Trophoblast cell (in vitro differentiated cells and primary cell): ENCODE measurements at regions not wholly inside any gene's neighbourhood (a gene's known extent, or its start where the extent isn't known, plus 50 kb on each side); places are given as distances from the start of the nearest gene placed in this dataset.

Source experiments
- DNase-seq, 2 donors: peaks; one replicate each; pipeline ENCODE4 v3.0.0-alpha.2; 2016
- H2AFZ ChIP-seq: 2 replicates; pipeline ENCODE4 v1.6.1; 2013; ENCODE audit warnings: low read length, moderate library complexity, mild to moderate bottlenecking; ENCODE audit not compliant: insufficient read depth, poor library complexity
- H2AK5ac ChIP-seq: 2 replicates; pipeline ENCODE4 v1.6.1; 2013; ENCODE audit warnings: mild to moderate bottlenecking, low read length
- H2BK120ac ChIP-seq: 2 replicates; pipeline ENCODE4 v1.6.1; 2013; ENCODE audit warnings: low read length, mild to moderate bottlenecking, moderate library complexity; ENCODE audit not compliant: insufficient read depth, poor library complexity
- H2BK12ac ChIP-seq: 2 replicates; pipeline ENCODE4 v1.6.1; 2013; ENCODE audit warnings: mild to moderate bottlenecking, low read length, moderate library complexity
- H2BK5ac ChIP-seq: 2 replicates; pipeline ENCODE4 v1.6.1; 2013; ENCODE audit warnings: low read length, low read depth, moderate library complexity, mild to moderate bottlenecking; ENCODE audit not compliant: poor library complexity
- H3K14ac ChIP-seq: 2 replicates; pipeline ENCODE4 v1.6.1; 2013; ENCODE audit warnings: mild to moderate bottlenecking, low read length
- H3K18ac ChIP-seq: 2 replicates; pipeline ENCODE4 v1.6.1; 2013; ENCODE audit warnings: mild to moderate bottlenecking, low read length
- H3K23ac ChIP-seq: 2 replicates; pipeline ENCODE4 v1.6.1; 2013; ENCODE audit warnings: low read length
- H3K27ac ChIP-seq: 2 replicates; pipeline ENCODE4 v1.5.1; 2013; ENCODE audit warnings: low read depth, mild to moderate bottlenecking, inconsistent platforms, low read length, moderate library complexity
- H3K27me3 ChIP-seq: 2 replicates; pipeline ENCODE4 v1.6.1; 2013; ENCODE audit warnings: inconsistent platforms, mild to moderate bottlenecking, low read length, moderate library complexity; ENCODE audit not compliant: insufficient read depth
- H3K36me3 ChIP-seq, 2 experiments: 1 replicate in 1 of 2; 2 replicates in 1 of 2; pipeline ENCODE4 v1.6.1; 2013; ENCODE audit warnings: low read length in 2 of 2, mild to moderate bottlenecking in 2 of 2, moderate library complexity in 1 of 2; ENCODE audit not compliant: insufficient read depth in 2 of 2, control insufficient read depth in 1 of 2
- H3K4ac ChIP-seq: 2 replicates; pipeline ENCODE4 v1.6.1; 2013; ENCODE audit warnings: low read depth, mild to moderate bottlenecking, low read length, moderate library complexity
- H3K4me1 ChIP-seq, 2 experiments: 1 replicate in 1 of 2; 2 replicates in 1 of 2; pipeline ENCODE4 v1.6.1; 2013; ENCODE audit warnings: low read length in 2 of 2, mild to moderate bottlenecking in 2 of 2, moderate library complexity in 1 of 2; ENCODE audit not compliant: insufficient read depth in 2 of 2, control insufficient read depth in 1 of 2
- H3K4me2 ChIP-seq: 2 replicates; pipeline ENCODE4 v1.6.1; 2013; ENCODE audit warnings: inconsistent platforms, mild to moderate bottlenecking, low read length, moderate library complexity
- H3K4me3 ChIP-seq: 2 replicates; pipeline ENCODE4 v1.5.1; 2013; ENCODE audit warnings: mild to moderate bottlenecking, low read depth, low read length, inconsistent platforms
- H3K79me1 ChIP-seq: one replicate; pipeline ENCODE4 v1.6.1; 2013; ENCODE audit warnings: low read length
- H3K79me2 ChIP-seq: 2 replicates; pipeline ENCODE4 v1.6.1; 2013; ENCODE audit warnings: low read length, mild to moderate bottlenecking; ENCODE audit not compliant: control insufficient read depth, insufficient read depth, poor library complexity
- H3K9ac ChIP-seq: 2 replicates; pipeline ENCODE4 v1.6.1; 2013; ENCODE audit warnings: mild to moderate bottlenecking, low read length
- H3K9me3 ChIP-seq: 2 replicates; pipeline ENCODE4 v1.6.1; 2013; ENCODE audit warnings: low read depth, mild to moderate bottlenecking, control low read depth, inconsistent platforms, low read length; ENCODE audit not compliant: insufficient read depth
- H4K12ac ChIP-seq: 2 replicates; pipeline ENCODE4 v1.6.1; 2013; ENCODE audit warnings: low read depth, mild to moderate bottlenecking, low read length, moderate library complexity
- H4K8ac ChIP-seq: 2 replicates; pipeline ENCODE4 v1.6.1; 2013; ENCODE audit warnings: low read depth, mild to moderate bottlenecking, low read length, moderate library complexity
- H4K91ac ChIP-seq: one replicate; pipeline ENCODE4 v1.6.1; 2013; ENCODE audit warnings: low read depth, mild to moderate bottlenecking, low read length, moderate library complexity
- WGBS: extraction: QIAGEN DNeasy Blood & Tissue Kit; methylation state at CpG from one replicate; pipeline ENCODE4 v1.1.7; 2013; ENCODE audit warnings: missing lambda C conversion rate; ENCODE audit not compliant: insufficient read length, insufficient coverage; ENCODE audit errors: extremely low coverage; 5-methylcytosine and 5-hydroxymethylcytosine counted together

GRCh38 chr9:16357828-16358227, 512.6 kb downstream of the BNC2 start:
- no peak for DNase-seq
- Histone ChIP-seq H3K4me3 (no peak overlapping the region), H3K27ac (no peak overlapping the region), H3K9me3 (no peaks in the 10 kb centered on the region), H3K14ac (no peak overlapping the region), H3K79me2 (no peaks in the 10 kb centered on the region), H3K79me1 (no peaks in the 10 kb centered on the region), H2AFZ (no peak overlapping the region), H2AK5ac (no peak overlapping the region), H4K91ac (peak overlapping the region; percentile 16), H3K36me3 (no peaks in the 10 kb centered on the region), H3K4me1 (peaks cover 4 to 6% of the 10 kb centered on the region in 2 experiments), H3K9ac (no peak overlapping the region), H2BK12ac (peak overlapping the region; percentile 74), H3K18ac (no peak overlapping the region), H3K4ac (no peak overlapping the region), H3K27me3 (no peaks in the 10 kb centered on the region), H4K8ac (no peak overlapping the region), H3K4me2 (no peak overlapping the region), H2BK120ac (peak overlapping the region; percentile 28), H2BK5ac (no peak overlapping the region), H3K23ac (no peak overlapping the region), H4K12ac (no peak overlapping the region)
- WGBS = no CpG with 5 or more reads among the region's 4 CpGs

- no peaks in the 10 kb centered on the region for H3K79me1 ChIP-seq
- H3K23ac ChIP-seq = no peak overlapping the region
- peak overlapping the region; percentile 23 for H2BK120ac ChIP-seq
- H3K9me3 ChIP-seq = no peaks in the 10 kb centered on the region
- H3K4me1 ChIP-seq = peaks cover 4 to 9% of the 10 kb centered on the region in 2 experiments
- H3K4ac ChIP-seq = no peak overlapping the region
- peak overlapping the region; percentile 33 for H4K8ac ChIP-seq
- no peak overlapping the region for H3K14ac ChIP-seq
- no peak overlapping the region for H4K12ac ChIP-seq
- no peak overlapping the region for H3K9ac ChIP-seq
- no peaks in the 10 kb centered on the region for H3K36me3 ChIP-seq
- H3K4me2 ChIP-seq = no peak overlapping the region
- no CpG with 5 or more reads among the region's 2 CpGs for WGBS
- peak overlapping the region; percentile 18 for H2BK5ac ChIP-seq
- H3K27ac ChIP-seq = no peak overlapping the region
- DNase-seq = no peak
- H2AFZ ChIP-seq = no peak overlapping the region
- no peaks in the 10 kb centered on the region for H3K27me3 ChIP-seq
- H3K4me3 ChIP-seq = no peak overlapping the region
- H4K91ac ChIP-seq = no peak overlapping the region
- no peak overlapping the region for H2AK5ac ChIP-seq
- peak overlapping the region; percentile 36 for H3K18ac ChIP-seq
- no peaks in the 10 kb centered on the region for H3K79me2 ChIP-seq
- H2BK12ac ChIP-seq = peak overlapping the region; percentile 35
Observed at GRCh38 chr9:16358751-16359150, 511.7 kb downstream of the BNC2 start.
